Astrocyte (in vitro differentiated cells and primary cell): ENCODE measurements at regions not wholly inside any gene's neighbourhood (a gene's known extent, or its start where the extent isn't known, plus 50 kb on each side); places are given as distances from the start of the nearest gene placed in this dataset.

Experiments used
- CTCF ChIP-seq: IDR thresholded peaks from 2 replicates; pipeline ENCODE4 v1.5.1; 2011; ENCODE audit warnings: low read depth, mild to moderate bottlenecking, inconsistent platforms, low read length, moderate library complexity; ENCODE audit not compliant: insufficient read depth
- EZH2 ChIP-seq: IDR thresholded peaks from 2 replicates; pipeline ENCODE4 v1.6.1; 2012; ENCODE audit warnings: mild to moderate bottlenecking, low read length, inconsistent platforms; ENCODE audit not compliant: insufficient read depth

GRCh38 chrX:3449287-3449686 is 102.8 kb upstream of the MXRA5 start:
- TF ChIP-seq EZH2: no peak
- TF ChIP-seq CTCF: no peak
